NCI-H526 (cell line): ENCODE measurements at regions not wholly inside any gene's neighbourhood (a gene's known extent, or its start where the extent isn't known, plus 50 kb on each side); places are given as distances from the start of the nearest gene placed in this dataset.

ENCODE experiments used
- DNase-seq, 2 experiments: peaks; one replicate each; lab custom pipeline; 2025; lab: John Stamatoyannopoulos, UW

DNA sequence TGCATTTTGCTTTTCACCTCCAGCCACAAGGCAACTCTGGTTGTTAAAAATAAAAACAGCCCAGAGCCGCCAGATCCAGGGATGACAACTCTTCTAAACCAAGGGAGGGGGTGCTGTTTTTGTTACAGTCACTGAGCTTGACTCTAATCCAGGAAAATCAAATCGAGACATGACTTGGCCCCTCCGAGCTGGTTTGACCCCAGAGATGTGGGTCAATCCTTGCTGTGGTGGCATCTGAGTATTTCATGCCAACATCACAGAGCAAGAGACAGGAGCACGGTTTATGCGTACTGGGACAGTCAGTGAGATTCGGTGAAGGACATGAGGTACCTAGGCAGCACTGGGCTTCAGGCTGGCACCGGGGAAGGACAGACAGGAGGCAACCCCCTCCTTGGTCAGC lies 88.8 kb upstream of the ZMIZ1 start:
- no peak for DNase-seq

DNA sequence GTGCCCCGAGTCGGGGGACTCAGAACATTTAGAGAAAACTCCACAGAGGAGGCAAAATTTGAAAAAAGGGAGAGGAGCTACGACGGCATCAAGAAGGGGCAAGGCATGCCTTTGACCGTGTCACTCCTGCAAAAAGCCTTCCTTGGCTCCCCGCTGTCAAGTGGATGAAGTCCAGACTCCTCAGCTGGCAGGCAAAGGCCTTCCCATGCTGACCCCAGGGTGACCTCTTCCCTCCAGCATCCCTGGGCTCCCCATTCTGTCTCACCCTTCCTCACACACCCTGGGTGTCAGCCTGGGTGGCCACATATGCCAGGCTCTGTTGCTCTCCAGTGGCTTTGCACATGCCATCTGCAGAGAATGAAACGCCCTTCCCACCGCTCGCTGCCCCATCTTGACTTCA lies 88.4 kb upstream of the ZMIZ1 start:
- no peak for DNase-seq

DNA sequence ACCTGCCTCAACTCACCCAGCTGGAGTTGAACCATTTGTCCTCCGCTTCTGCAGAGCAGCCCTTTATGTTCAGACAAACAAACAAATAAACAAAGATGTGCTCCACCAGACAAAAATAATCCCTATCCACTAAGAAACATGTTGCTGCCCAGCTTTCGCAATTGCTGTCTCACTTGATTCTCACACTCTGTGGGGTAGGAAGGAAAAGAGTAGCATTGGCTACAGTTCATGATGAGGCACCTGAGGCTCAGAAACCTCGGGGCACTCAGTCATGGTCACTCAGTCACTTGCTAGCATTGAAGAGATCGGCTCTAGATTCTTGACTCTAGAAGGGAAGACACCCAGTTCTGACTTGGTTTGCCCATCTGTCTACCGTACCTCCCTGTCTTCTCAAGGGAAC lies 88.0 kb upstream of the ZMIZ1 start:
- DNase-seq, result no peak

DNA sequence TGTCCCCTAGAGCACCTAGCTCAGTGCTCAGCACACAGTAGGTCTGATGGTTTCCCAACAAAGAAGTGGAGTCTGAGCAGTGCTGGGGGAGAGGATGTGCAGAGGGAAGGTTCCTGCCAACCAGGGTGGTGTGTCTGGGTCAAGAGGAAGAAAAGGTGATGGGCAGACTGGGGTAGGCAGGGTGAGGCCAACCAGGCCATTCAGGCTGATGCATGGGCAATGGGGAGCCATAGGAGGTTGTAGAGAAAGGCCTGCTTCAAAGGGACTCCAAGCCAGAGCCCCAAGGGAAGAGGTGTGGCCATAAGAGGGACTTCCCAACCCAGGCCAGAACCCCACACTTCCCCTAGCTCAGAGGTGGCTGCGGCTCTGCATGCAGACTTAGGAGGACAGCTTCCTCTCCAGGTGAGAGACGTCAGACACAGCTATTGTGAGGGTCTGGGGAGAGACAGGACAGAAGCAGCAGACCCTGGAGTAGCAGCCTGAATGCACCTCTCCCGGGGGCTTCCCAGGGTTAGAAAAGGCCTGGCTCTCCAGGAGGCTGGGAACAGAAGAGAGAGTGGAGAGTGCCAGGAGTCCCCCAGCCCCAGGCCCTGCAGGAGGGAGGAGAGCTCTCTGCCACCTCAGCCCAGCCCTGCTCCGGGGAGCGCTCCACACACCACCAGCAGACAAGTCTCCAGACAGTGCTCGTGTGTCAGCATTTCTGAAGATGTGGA lies 87.4 kb upstream of the ZMIZ1 start:
- DNase-seq, result no peak

DNA sequence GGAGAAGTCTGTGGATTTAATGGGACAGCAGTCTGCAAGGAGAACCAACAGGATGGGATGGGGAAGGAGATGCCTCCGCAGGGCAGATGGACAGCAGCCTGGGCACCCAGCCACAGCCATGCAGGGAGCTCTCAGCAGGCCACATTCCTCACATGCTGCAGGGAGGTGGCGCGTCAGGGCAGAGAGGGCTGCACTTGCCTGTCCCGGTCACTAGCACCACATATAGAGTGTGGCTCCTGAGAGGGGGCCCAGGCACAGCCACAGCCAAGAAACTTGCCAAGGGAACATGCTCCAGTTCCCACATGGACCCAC lies 86.8 kb upstream of the ZMIZ1 start:
- no peak for DNase-seq

DNA sequence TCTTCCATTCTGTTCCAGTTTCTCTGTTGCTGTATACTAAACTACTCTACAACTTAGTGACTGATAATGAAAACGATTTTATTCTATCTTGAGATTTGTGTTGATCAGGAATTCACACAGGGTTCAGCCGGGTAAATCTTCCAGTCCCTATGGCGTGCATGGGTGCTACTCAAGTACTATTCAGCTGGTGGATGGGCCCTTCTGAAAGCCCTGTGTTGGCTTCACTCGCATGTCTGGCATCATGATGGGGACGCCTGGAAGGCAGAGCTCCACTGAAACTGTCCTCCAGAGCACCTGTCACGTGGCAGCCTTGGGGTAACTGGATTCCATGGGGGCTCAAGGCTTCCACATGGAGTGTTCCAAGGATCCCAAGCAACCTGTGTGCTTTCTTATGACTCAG lies 86.0 kb upstream of the ZMIZ1 start:
- DNase-seq, result no peak

DNA sequence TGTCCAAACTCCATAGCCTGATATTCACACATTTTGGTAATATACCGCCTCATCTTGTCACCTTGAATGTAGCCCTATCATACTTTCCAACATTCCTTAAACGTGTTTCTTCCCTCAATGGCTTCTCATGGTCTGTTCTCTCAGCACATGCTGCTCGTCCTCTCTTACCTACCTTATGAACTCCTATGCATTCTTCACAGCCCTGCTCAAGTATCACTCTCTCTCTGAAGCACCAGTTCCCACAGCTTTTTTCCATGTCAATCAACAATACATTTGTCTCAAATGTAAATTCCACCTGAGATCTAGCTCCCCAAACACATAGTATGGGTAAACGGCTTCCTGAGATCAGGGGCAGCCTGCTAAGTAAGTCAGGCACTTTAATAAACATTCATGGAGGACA lies 85.2 kb upstream of the ZMIZ1 start:
- DNase-seq, result no peak

DNA sequence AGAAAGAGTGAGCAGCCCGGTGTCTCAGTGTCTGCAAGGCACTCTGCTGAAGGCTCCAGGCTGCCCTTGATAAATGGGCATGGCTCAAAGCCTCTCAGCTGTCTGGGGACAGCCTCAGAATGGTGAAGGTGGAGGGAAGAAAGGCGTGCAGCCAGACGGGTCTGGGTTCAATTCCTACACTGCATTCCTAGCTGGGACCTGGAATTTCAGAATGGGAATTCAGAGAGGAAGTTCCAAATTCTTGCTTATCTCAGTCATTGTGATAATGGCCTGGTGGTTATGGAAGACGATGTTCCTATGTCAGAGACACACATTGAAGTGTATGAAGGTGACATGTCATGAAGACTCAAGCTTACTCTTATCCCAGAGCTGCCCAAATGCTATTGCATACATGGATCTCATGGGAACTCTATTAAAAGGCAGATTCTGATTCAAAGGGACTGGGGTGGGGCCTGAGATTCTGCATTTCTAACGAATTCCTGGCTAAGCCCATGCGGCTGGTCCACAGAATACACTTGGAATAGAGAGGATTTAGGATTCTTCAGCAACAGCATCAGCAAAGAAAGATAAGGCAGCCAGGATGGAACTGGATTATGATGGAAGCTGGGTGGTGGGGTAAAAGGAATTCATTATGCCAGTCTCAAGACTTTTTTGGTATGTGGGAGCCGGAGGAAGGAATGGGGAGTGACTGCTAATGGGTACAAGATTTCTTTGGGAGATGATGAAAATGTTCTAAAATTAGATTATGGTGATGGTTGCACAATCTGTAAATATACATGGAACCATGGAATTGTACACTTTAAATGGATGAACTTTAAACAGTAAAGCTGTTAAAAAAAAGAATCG lies 82.6 kb upstream of the ZMIZ1 start:
- no peak for DNase-seq

DNA sequence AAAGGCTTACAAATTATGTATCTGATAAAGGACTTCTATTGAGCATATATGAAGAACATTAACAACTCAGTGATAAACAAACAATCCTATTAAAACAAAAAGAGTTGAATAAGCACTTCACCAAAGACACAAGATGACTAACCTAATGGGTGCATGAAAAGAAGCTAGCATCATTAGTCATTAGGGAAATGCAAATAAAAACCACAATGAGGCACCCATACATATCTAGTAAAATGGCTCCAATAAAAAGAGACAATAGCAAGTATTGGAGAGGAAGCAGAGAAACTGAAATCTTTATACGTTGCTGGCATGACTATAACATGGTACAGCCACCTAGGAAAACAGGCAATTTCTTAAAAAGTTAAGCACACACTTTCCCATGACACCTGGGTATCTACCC lies 77.6 kb upstream of the ZMIZ1 start:
- DNase-seq, result peak; percentile 57 to 61

DNA sequence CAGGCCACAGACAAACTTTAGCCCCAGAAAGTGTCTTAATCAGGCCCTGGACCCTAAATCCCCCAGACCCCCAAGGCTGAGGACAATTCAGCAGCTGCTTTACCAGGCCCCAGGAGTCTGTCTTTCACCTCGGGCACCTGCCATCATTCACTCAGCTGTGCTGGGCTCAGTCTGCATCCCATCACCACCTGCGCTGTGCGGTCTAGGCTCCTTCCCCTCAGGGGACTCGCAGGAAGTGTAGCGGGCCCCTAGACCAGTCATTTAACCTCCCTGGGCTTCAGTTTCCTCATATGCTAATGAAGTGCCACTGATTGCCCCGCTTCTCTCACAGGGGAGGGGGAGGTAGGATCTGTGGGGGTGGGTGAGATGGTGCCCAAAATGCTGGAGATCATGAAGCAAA lies 76.4 kb upstream of the ZMIZ1 start:
- no peak for DNase-seq

DNA sequence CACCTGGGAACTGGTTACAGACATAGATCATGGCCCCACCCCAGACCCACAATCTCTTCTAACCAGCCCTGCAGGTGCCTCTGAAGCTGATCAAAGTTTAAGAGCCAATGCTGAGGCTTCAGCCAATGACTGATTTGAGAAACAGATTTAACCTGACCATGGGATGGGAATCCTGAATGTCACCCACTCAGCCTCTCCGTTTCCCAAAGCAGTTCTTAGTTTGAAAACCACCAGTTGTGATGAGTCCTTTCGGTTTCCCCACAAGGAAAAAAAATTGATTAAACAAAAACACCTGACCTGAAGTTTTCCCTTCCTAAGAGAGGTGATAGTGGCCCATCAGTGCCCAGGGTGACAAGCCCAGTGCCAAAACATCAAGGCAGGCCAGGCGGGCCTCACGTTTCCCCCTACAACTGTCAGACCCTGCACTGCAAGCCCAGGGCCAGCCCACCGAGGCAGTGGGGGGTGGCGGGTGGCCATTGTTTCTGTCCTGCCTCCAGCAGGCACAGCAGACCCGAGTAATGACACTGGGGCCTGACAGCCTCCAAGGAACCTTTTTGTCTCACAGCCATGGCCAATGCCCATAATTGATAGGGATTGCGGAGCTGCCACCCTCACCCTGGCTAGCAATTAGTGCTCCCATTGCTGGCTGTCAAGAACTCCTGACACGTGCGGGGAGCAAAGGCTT lies 75.4 kb upstream of the ZMIZ1 start:
- DNase-seq, result no peak

DNA sequence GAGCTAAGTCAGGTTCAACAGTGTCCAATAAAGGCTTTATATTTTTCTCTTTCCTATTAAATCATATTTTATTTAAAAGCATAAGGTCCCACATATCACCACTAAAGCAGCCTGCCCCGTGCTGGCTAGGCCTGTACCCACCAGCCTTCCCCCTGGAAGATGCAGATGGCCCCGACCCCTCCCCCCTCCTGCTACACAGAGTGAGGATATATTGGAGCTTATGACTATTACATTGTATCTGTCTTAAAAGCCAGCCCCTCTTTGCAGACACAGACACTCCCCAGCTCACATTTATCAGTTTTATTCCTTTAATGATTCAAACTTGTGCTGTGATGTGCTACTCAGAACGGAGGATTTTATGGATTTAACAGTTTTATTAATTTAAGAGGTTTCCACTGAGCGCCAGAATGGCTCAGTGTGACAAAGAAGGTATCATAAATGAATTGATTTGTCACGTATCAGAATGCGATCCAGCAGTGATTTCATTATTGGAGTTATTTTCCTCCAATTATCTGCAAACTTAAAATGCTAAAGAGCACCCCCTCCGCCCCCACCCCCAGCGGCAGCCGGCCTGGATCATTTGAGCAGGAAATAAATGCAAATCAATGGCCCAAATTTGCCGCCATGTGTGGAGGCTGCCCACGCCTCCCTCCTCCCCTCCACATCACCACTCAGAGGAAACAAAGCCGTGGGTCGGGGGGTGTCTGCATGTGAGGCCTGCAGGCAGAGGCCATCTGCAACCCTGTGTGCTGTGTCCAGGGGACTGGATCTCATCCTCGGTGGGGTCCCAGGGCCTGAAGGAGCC lies 72.6 kb upstream of the ZMIZ1 start:
- no peak for DNase-seq

DNA sequence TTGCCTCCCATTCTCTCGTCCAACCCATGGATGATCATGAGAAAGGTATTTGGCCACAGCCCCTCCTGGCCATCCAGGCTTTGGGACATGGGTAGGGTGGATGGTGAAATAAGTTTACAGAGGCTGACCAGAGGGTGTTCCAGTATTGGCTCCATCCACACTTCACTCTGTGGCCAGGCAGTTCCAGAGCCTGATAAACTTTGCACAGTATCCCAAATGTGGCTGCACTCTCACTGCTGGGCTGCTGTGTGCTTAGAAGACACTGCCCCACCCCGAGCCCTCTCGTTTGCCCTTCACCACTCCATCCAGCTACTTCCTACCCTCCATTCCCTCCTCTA lies 72.0 kb upstream of the ZMIZ1 start:
- DNase-seq, result no peak

DNA sequence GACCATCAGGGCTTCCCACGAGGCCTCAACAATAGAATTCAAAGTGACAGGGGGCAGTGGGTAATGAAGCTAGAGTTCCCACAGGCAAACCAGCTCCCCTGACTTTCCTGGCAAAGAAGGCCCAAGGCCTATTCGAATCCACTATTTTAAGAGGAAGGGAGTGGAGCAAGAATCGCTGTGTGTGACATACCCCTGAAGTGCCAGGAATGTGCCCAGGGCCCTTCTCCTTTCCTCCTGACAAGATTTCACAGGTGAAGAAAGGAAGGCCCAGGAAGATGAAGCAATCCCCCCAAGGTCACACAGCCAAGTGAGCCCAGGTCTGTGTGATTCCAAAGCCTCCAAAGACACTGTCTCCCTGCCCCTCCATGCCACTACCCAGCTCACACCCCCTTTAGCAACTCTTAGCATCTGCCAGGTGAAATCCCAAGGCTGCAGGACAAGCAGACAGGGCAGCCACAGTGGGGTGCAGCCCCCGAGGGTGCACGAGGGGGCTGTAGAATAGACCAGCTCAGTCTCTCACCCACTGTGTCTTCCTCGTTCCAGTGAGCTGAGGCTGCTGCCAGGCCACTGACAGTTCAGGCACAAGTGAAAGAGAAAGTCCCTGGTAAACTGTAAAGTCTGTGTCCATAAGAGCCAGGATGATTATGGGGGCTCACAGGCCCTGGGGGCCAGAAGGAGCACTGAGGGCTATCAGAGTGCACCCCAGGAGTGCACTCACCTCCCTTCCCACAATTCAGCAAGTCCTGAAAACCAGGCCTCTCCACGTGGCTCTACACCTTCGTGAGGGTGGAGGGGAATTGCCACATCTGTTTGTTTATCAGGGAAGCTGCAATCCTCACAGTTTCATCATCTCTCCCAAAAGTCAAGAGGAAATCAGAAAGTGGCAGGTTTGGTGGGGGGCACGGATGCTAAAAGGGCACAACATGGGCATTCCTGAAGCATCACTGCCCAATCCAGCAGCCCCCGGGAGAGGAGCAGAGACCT lies 70.8 kb upstream of the ZMIZ1 start:
- no peak for DNase-seq

DNA sequence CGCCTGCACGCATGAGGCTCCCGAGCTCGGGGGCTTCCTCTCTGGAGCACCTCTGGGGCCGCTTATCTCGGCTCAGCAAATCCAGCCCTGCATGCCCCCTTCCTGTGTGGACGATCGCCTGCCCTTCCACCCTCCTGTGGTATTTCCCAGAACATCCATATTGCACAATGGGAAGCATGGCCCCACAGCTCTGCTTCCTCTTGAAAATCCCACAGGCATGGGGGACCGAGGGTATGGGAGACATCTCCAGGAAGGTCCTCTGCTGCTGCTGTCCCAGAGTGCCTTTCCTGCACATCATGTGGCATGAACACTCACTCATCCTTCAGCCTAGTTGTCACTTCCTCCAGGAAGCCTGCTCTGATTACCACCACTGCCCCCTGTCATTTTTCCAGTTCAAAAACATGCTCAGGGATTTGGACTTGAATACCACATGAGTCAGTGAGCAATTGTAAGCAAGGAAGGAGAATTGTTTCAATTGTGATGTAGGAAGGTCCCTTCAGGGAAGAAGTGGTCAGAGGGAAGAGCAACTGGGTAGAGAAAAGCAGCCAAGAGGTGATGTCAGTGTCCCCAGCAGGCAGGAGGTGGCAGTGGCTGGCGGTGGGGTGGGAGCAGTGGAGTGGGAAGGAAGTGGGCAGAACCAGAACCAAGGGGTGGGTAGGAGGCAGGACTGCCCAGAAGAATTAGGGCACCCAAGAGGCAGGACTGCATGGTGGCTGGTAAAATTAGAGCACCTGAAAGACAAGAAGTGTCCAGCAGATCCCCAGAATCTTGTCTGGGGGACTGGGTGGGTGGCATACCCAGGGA lies 67.5 kb upstream of the ZMIZ1 start:
- no peak for DNase-seq

DNA sequence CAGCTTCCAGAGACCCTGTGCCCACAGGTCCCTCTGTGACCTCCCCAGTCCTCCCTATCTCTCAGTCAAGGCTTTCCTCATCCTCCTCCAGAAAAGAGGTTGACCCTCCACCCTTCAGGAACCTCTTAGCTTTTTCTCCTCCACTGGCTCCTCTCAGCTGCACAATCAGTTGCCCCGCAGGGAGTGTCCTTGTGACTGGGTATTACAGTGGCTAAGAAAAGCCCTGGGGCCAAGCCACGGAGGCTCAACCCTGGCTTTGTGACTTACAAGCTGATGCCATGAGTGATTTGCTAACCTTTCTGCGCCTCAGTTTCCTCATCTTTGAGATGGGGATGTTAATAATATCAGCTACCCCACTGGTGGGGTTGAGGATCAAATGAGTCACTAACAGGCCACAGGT lies 66.4 kb upstream of the ZMIZ1 start:
- DNase-seq, result no peak

DNA sequence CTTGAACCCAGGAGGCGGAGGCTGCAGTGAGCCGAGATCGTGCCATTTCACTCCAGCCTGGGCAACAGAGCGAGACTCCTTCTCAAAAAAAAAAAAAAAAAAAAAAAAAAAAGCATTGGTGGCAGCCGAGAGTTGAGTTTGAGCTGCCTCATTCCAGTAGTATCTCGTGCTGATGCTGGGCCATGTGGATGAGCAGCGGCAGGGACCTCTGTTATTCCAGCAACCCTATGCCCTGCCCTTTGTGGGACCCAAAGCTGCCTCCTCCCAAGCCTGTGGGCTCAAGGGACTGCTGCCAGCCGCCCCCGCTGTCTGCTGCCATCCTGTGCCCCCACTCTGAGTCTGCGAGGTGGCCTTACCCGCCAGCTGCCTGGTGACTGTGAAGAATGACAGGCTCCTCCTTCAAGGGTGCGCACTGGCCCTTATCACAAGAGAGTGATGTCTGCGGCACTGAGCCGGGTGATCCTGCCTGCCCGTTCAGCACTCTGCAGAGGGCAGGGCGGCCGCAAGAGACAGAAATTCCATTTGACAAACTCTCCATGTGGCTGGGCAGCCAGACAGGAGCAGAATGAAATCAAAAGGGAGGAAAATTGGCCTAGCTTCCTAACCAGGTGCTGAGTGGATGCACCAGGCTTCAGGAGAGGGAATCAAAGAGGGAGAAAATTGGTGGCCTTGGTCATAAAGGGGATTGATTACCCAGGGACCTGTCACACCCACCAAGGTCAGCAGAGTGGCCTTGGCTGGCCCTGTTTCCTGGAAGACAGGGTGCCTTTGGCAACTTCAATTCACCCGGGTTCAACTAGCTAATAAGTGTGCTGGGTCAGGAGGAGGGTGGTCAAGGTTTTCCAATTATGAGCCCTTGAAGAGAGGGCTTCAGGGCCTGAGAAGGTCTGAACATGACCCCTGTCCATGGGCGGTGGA lies 65.3 kb upstream of the ZMIZ1 start:
- no peak for DNase-seq

DNA sequence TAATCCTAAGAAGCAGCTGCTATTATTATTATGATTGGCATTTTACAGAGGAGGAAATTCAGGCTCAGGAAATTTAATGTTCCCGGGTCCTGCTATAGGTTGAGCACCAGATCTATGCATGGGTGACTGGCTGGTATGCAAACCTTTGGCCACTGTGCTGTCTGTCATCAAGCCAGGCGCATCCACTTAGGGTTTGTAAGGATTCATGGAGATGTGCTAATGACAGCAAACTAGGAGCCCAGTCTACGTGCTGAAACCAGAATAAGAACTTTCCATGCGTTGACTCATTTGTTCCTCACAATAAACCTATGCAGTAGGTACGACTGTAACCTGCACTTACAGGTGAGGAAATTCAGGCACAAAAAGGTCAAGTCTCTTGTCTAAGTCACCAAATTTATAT lies 64.5 kb upstream of the ZMIZ1 start:
- peak in 1 of 2 experiments; percentile 12 for DNase-seq

DNA sequence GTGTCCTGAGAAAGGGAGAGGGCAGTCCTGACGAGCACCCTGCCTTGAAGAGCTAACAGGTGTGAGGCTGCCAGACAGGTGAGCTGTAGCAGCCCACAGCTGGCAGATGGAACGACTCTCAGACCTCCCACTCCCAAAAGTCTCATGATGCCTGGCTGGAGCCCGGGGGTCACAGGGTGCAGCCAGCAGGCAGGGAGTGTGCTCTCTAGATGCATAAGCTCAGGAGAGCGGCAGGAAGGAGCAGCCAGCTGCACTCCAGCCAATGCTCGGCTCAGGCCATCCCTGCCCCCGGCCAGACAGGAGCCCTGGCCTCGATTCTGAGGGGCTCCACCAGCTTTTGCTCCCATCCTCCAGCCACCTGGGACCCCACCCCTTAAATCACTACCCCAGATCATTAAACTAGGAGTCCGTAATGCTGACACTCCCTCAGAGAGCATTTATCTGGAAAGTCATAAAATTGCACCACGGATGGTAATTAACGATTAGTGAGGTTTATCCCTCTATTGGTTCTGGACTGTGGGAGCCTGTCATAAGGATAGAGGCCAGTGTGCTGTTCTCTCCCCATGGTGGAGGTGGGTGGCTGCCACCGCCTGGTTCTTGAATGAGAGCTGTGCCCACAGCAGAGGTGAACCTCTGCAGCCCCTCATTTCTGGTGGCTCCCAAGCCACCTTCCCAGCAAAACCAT lies 63.5 kb upstream of the ZMIZ1 start:
- DNase-seq, result no peak
